HepG2 (cell line): ENCODE measurements at regions not wholly inside any gene's neighbourhood (a gene's known extent, or its start where the extent isn't known, plus 50 kb on each side); places are given as distances from the start of the nearest gene placed in this dataset.

Experiments used
- ATAC-seq: fragments of 200-7000 bp; cut with Tn5 transposase; 3 replicates; pipeline ENCODE4 v1.9.1; 2020; ENCODE audit warnings: mild to moderate bottlenecking, moderate library complexity
- BruUV-seq: library from RNA; stranded (reverse); fragments of 400-500 nt; replicated peaks from 2 replicates; lab custom pipeline; 2021; lab: Mats Ljungman, UMichigan
- CTCF ChIA-PET: fragments of 300-600 bp; formaldehyde crosslinking; extraction: SDS; loops from one replicate; lab custom pipeline; 2021; ENCODE audit warnings: low total read pairs, inconsistent platforms, low intra/inter-chr PET ratio; lab: Yijun Ruan, JAX
- POLR2A ChIA-PET: fragments of 350-600 bp; sonication (Branson Sonifier 250); formaldehyde crosslinking; loops from one replicate; lab custom pipeline; 2020; ENCODE audit warnings: antibody characterized with exemption, inconsistent platforms; lab: Yijun Ruan, JAX
- DNase-seq: peaks from one replicate; pipeline ENCODE4 v3.0.0-alpha.2; 2015; ENCODE audit warnings: low spot score
- FAIRE-seq: peaks from 3 replicates; lab custom pipeline; 2011; peaks lifted over from hg19 to GRCh38; lab: Jason Lieb, UNC
- H2AFZ ChIP-seq: one replicate; pipeline ENCODE4 v1.6.1; 2011; ENCODE audit warnings: low read length, inconsistent platforms
- H3K27ac ChIP-seq: fragments of 300-600 bp; 3 replicates; pipeline ENCODE4 v1.8.0; 2011; ENCODE audit warnings: mixed run types, mild to moderate bottlenecking, mixed read lengths, low read length, inconsistent platforms; ENCODE audit not compliant: insufficient read depth; ENCODE audit errors: extremely low read length
- H3K27me3 ChIP-seq, 2 experiments: fragments of 200-600 bp in 1 of 2; 2 replicates in 1 of 2; 3 replicates in 1 of 2; pipeline versions ENCODE4 v1.6.0 to v1.8.0; 2011; ENCODE audit warnings: low read length in 2 of 2, mild to moderate bottlenecking in 2 of 2, moderate library complexity in 2 of 2, inconsistent platforms in 1 of 2; ENCODE audit not compliant: insufficient read depth in 2 of 2, control insufficient read depth in 1 of 2
- H3K36me3 ChIP-seq, 2 experiments: fragments of 200-600 bp in 1 of 2; replicated peaks in 1 of 2; 2 replicates in 1 of 2; 3 replicates in 1 of 2; pipeline versions ENCODE4 v1.5.1 to v1.8.0; 2011; ENCODE audit warnings: low read length in 2 of 2, inconsistent platforms in 1 of 2; ENCODE audit not compliant: insufficient read depth in 2 of 2, control insufficient read depth in 1 of 2
- H3K4me1 ChIP-seq: 2 replicates; pipeline ENCODE4 v1.5.1; 2012; ENCODE audit warnings: low read length, inconsistent platforms; ENCODE audit not compliant: insufficient read depth
- H3K4me2 ChIP-seq: 2 replicates; pipeline ENCODE4 v1.6.0; 2011; ENCODE audit warnings: low read depth, low read length, inconsistent platforms
- H3K4me3 ChIP-seq, 3 experiments: fragments of 200-600 bp in 1 of 3; sonication (generic), shearing (Covaris generic) in 1 of 3; replicated peaks in 1 of 3; 2 replicates each; pipeline ENCODE4 v1.5.1; 2011 to 2016; ENCODE audit warnings: low read length in 3 of 3, inconsistent platforms in 2 of 3, low read depth in 2 of 3, mild to moderate bottlenecking in 2 of 3, control low read depth in 1 of 3, mixed read lengths in 1 of 3; ENCODE audit not compliant: insufficient read depth in 1 of 3
- H3K79me2 ChIP-seq: one replicate; pipeline ENCODE4 v1.6.1; 2011; ENCODE audit warnings: low read length, inconsistent platforms; ENCODE audit not compliant: insufficient read depth
- H3K9ac ChIP-seq: 2 replicates; pipeline ENCODE4 v1.6.0; 2011; ENCODE audit warnings: mild to moderate bottlenecking, low read depth, low read length, inconsistent platforms; ENCODE audit not compliant: insufficient read depth
- H3K9me3 ChIP-seq: 2 replicates; pipeline ENCODE4 v1.5.1; 2012; ENCODE audit warnings: mild to moderate bottlenecking, low read length
- H4K20me1 ChIP-seq: 2 replicates; pipeline ENCODE4 v1.6.0; 2011; ENCODE audit warnings: inconsistent platforms, mild to moderate bottlenecking, low read length, moderate library complexity; ENCODE audit not compliant: insufficient read depth
- BCLAF1 ChIP-seq: fragments of 450-650 bp; IDR thresholded peaks from 2 replicates; pipeline ENCODE4 v1.6.1; 2017; ENCODE audit warnings: mild to moderate bottlenecking
- HDAC6 ChIP-seq: fragments of 200-600 bp; sonication (generic); IDR thresholded peaks from 2 replicates; pipeline ENCODE4 v1.7.0; 2017; ENCODE audit warnings: mild to moderate bottlenecking, antibody characterized with exemption, low read length, low read depth
- RERE ChIP-seq: IDR thresholded peaks from 2 replicates; pipeline ENCODE4 v1.6.1; 2016; ENCODE audit warnings: low read depth, missing genetic modification reagents, missing compliant biosample characterization
- STAT6 ChIP-seq: sonication (generic); formaldehyde crosslinking; IDR thresholded peaks from 2 replicates; pipeline ENCODE4 v1.4.0; 2020; ENCODE audit warnings: missing genetic modification reagents, mild to moderate bottlenecking, borderline replicate concordance
- TARDBP ChIP-seq: sonication (generic); formaldehyde crosslinking; IDR thresholded peaks from 2 replicates; pipeline ENCODE4 v1.8.0; 2022; ENCODE audit warnings: mild to moderate bottlenecking, missing genetic modification reagents
- THRA ChIP-seq: sonication (generic); formaldehyde crosslinking; IDR thresholded peaks from 2 replicates; pipeline ENCODE4 v1.4.0; 2020; ENCODE audit warnings: missing genetic modification reagents, borderline replicate concordance
- ZNF230 ChIP-seq: sonication (generic); formaldehyde crosslinking; IDR thresholded peaks from 2 replicates; pipeline ENCODE4 v1.4.0; 2020; ENCODE audit warnings: mild to moderate bottlenecking, missing genetic modification reagents
- ZNF274 ChIP-seq: sonication (generic); formaldehyde crosslinking; IDR thresholded peaks from 2 replicates; pipeline ENCODE4 v1.5.1; 2020; ENCODE audit warnings: mild to moderate bottlenecking, missing genetic modification reagents
- ZNF343 ChIP-seq: sonication (generic); formaldehyde crosslinking; IDR thresholded peaks from 2 replicates; pipeline ENCODE4 v1.4.0; 2020; ENCODE audit warnings: mild to moderate bottlenecking, missing genetic modification reagents
- ZNF382 ChIP-seq: sonication (generic); formaldehyde crosslinking; IDR thresholded peaks from 2 replicates; pipeline ENCODE4 v1.5.0; 2020; ENCODE audit warnings: missing genetic modification reagents, mild to moderate bottlenecking, borderline replicate concordance
- ZNF510 ChIP-seq: sonication (generic); formaldehyde crosslinking; IDR thresholded peaks from 2 replicates; pipeline ENCODE4 v1.4.0; 2020; ENCODE audit warnings: low read depth, mild to moderate bottlenecking, missing genetic modification reagents
- ZNF562 ChIP-seq: sonication (generic); formaldehyde crosslinking; IDR thresholded peaks from 2 replicates; pipeline ENCODE4 v1.8.0; 2022; ENCODE audit warnings: missing genetic modification reagents, borderline replicate concordance
- ZNF709 ChIP-seq: sonication (generic); formaldehyde crosslinking; IDR thresholded peaks from 2 replicates; pipeline ENCODE4 v1.5.0; 2020; ENCODE audit warnings: mild to moderate bottlenecking, missing genetic modification reagents
- WGBS: methylation state at CpG from one replicate; pipeline ENCODE4 v1.1.6; 2017; ENCODE audit warnings: low lambda C conversion rate; 5-methylcytosine and 5-hydroxymethylcytosine counted together
- in situ Hi-C: cut with HindIII; loops from 2 replicates; pipeline ENCODE4 v1.10.0; 2017; ENCODE audit warnings: low pct_unique_long_range_greater_than_20kb; ENCODE audit not compliant: extremely low pct_ligation_motif_present
- intact Hi-C: fragments of 100-400 bp; cut with micrococcal nuclease; formaldehyde crosslinking; loops from one replicate; pipeline ENCODE4 v1.10.0; 2022; ENCODE audit not compliant: unreplicated experiment

GRCh38 chr10:113382691-113383090 is 170.2 kb upstream of the HABP2 start:
- Histone ChIP-seq H4K20me1 (peaks cover 3% of the 10 kb centered on the region; the same call in 1 of the 2 replicates), H3K9me3 (no peaks in the 10 kb centered on the region), H3K4me1 (peaks cover 13% of the 10 kb centered on the region), H3K4me2 (no peak overlapping the region), H3K79me2 (no peaks in the 10 kb centered on the region), H3K27ac (no peak overlapping the region), H2AFZ (no peak overlapping the region), H3K36me3 (no peaks in the 10 kb centered on the region), H3K9ac (no peak overlapping the region), H3K4me3 (no peak overlapping the region), H3K27me3 (peaks cover 0 to 48% of the 10 kb centered on the region in 2 experiments; a peak in 4 of 5 replicates)
- POLR2A ChIA-PET: no interaction called here
- DNase-seq: no peak
- no peak for ATAC-seq
- FAIRE-seq: no peak
- no TSS peak for BruUV-seq
- intact Hi-C loops (loop anchor here (10.0 kb wide), 1 partner anchor 258 kb away; no protein-coding TSS in a partner anchor), in situ Hi-C loops (loop anchor here (10.0 kb wide), 2 partner anchors 818 to 908 kb away; no protein-coding TSS in a partner anchor)
- CTCF ChIA-PET: no interaction called here
- 14% methylated on average over 3 of the region's 3 CpGs for WGBS
- no peak for TF ChIP-seq ZNF343 (CRISPR knock-in tag)
- TF ChIP-seq BCLAF1: no peak
- TF ChIP-seq ZNF709 (CRISPR knock-in tag): no peak
- no peak for TF ChIP-seq HDAC6
- TF ChIP-seq STAT6 (CRISPR knock-in tag): no peak
- TF ChIP-seq ZNF230: no peak
- TF ChIP-seq ZNF274: no peak
- TF ChIP-seq TARDBP: no peak
- no peak for TF ChIP-seq THRA (CRISPR knock-in tag)
- TF ChIP-seq RERE (CRISPR knock-in tag): no peak
- no peak for TF ChIP-seq ZNF510
- TF ChIP-seq ZNF382 (CRISPR knock-in tag): no peak
- no peak for TF ChIP-seq ZNF562 (CRISPR knock-in tag)
